GM19351 (cell line): ENCODE measurements at regions not wholly inside any gene's neighbourhood (a gene's known extent, or its start where the extent isn't known, plus 50 kb on each side); places are given as distances from the start of the nearest gene placed in this dataset.
"Not testable (repeated sequence)": the region's sequence is repeated elsewhere in the genome, so short reads cannot be mapped to it uniquely, and the experiment has no call there.

Experiments used
- ATAC-seq: cut with Tn5 transposase; IDR thresholded peaks from one replicate; pipeline ENCODE4 v1.9.1; 2021; ENCODE audit warnings: mild to moderate bottlenecking, moderate library complexity; ENCODE audit not compliant: unreplicated experiment

- ATAC-seq, result not testable (repeated sequence)
These were observed 110.7 kb downstream of the C5orf15 start for GRCh38 chr5:133857595-133858313.

GRCh38 chr5:133854554-133854953, 113.9 kb downstream of the C5orf15 start:
- no peak for ATAC-seq

GRCh38 chr5:133853646-133854365, 114.6 kb downstream of the C5orf15 start:
- no peak for ATAC-seq

GRCh38 chr5:133851521-133851920, 116.9 kb downstream of the C5orf15 start:
- no peak for ATAC-seq

- no peak for ATAC-seq
These were observed 117.6 kb downstream of the C5orf15 start for GRCh38 chr5:133850811-133851210.

- ATAC-seq, result no peak
These were observed 119.3 kb downstream of the C5orf15 start for GRCh38 chr5:133849116-133849515.

- ATAC-seq, result no peak
These were observed 120.0 kb downstream of the C5orf15 start for GRCh38 chr5:133848341-133848811.

GRCh38 chr5:133847886-133848285, 120.5 kb downstream of the C5orf15 start:
- ATAC-seq, result no peak

GRCh38 chr5:133847301-133847700, 121.1 kb downstream of the C5orf15 start:
- no peak for ATAC-seq

GRCh38 chr5:133846478-133847226, 121.8 kb downstream of the C5orf15 start:
- no peak for ATAC-seq

- ATAC-seq, result no peak
These were observed 123.2 kb downstream of the C5orf15 start for GRCh38 chr5:133845271-133845670.

- no peak for ATAC-seq
These were observed 123.6 kb downstream of the C5orf15 start for GRCh38 chr5:133844836-133845235.

- no peak for ATAC-seq
These were observed 124.5 kb downstream of the C5orf15 start for GRCh38 chr5:133843911-133844310.

GRCh38 chr5:133842846-133843611, 125.4 kb downstream of the C5orf15 start:
- no peak for ATAC-seq

- ATAC-seq, result no peak
These were observed 126.3 kb downstream of the C5orf15 start for GRCh38 chr5:133841831-133842750.

- ATAC-seq, result no peak
These were observed 128.3 kb downstream of the C5orf15 start for GRCh38 chr5:133840168-133840567.

GRCh38 chr5:133839721-133840120, 128.7 kb downstream of the C5orf15 start:
- no peak for ATAC-seq

- no peak for ATAC-seq
These were observed 129.3 kb downstream of the C5orf15 start for GRCh38 chr5:133839090-133839489.

GRCh38 chr5:133838286-133838685, 130.1 kb downstream of the C5orf15 start:
- no peak for ATAC-seq
